ENCODE measurements at regions not wholly inside any gene's neighbourhood (a gene's known extent, or its start where the extent isn't known, plus 50 kb on each side); places are given as distances from the start of the nearest gene placed in this dataset.
A peak's percentile ranks its signal among the peaks of the same experiment; 100 is the strongest.

DNA sequence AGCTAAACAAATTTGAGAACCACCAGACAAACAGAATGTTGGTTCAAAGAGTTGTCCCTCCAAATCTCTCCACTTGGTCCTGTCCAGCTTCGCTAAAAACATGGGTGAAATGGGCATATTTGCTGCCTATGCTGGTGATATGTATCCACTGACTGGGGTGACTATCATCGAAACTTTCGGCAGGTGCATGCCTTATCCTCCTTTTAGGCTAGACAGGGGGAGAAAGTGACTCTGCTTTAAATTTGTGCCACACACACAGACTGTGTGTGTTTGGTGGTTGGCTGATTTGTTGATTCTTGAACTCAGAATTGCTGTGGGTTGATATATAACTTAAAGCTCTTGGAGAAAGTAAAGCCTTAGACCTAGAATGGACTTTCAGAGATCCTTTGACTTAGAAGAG is 324.1 kb upstream of the NT5C1B start:
- Histone ChIP-seq H3K4me3 (no peak overlapping the region), H3K36me3 (no peaks in the 10 kb centered on the region), H3K27me3 (no peaks in the 10 kb centered on the region), H3K9me3 (no peaks in the 10 kb centered on the region), H3K27ac (no peak overlapping the region), H3K4me1 (no peaks in the 10 kb centered on the region)
- no peak for DNase-seq (ENCODE audit: low spot score in 2 of 2)
- TF ChIP-seq POLR2A (IDR thresholded peaks at IDR 0.05) (no peak), CTCF (IDR thresholded peaks at IDR 0.05) (no peak), EP300 (IDR thresholded peaks at IDR 0.05) (no peak)
- WGBS, 2 donors = 97 to 99% methylated on average over 3 of the region's 3 CpGs

DNA sequence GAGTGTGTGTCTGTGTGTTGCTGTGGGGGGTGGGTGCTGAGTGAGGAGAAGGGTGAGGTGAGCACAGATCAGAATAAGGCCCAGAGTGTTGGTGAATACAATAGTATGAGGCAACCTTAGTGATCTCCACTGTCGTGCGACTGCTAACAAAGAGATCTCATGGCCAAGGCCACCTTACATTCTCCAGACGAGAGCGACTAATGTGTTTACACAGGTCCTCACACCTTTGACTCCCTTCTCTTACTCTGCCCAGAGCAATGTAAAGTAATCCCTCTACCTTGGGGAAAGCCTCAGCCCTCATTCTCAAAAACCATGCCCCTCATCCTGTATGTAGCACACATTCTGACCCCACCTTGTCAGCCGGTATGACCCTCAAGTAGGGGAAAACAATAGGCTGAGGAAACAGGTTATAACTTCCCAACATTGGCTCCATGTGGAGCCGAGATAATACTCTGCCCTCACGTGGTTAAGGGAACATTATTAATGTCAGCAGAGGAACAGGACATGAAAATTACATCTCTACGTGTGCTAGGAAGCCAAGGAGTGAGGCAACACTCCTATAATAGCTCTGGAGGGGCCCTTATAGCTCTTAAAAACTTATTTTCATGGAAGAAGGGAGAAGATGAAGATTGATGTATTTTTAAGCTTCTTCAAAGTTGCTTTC is 323.0 kb upstream of the NT5C1B start:
- no peak for DNase-seq (ENCODE audit: low spot score in 2 of 2)
- Histone ChIP-seq H3K9me3 (no peaks in the 10 kb centered on the region), H3K4me1 (no peaks in the 10 kb centered on the region), H3K27ac (no peak overlapping the region), H3K27me3 (no peaks in the 10 kb centered on the region), H3K36me3 (no peaks in the 10 kb centered on the region), H3K4me3 (no peak overlapping the region)
- 67 to 70% methylated on average over 8 of the region's 8 CpGs for WGBS, 2 donors
- TF ChIP-seq EP300 (IDR thresholded peaks at IDR 0.05) (no peak), CTCF (IDR thresholded peaks at IDR 0.05) (no peak), POLR2A (IDR thresholded peaks at IDR 0.05) (no peak)

DNA sequence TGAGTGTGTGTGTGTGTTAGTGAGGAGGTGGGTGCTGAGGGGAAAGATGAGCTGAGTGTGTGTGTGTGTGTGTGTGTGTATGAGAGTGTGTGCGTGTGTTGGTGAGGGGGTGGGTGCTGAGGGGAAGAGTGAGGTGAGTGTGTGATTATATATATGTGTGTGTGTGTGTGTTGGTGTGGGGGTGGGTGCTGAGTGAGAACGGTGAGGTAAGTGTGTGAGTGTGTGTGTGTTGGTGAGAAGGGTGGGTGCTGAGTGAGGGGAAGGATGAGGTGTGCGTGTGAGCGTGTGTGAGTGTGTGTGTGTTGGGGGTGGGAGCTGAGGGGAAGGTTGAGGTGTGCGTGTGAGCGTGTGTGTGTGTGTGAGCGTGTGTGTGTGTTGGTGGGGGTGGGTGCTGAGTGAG is 322.0 kb upstream of the NT5C1B start:
- no peak for DNase-seq (ENCODE audit: low spot score in 2 of 2)
- H3K4me3 ChIP-seq = no peak overlapping the region
- H3K36me3 ChIP-seq = no peaks in the 10 kb centered on the region
- no peak overlapping the region for H3K27ac ChIP-seq
- H3K9me3 ChIP-seq = no peaks in the 10 kb centered on the region
- no peaks in the 10 kb centered on the region for H3K27me3 ChIP-seq
- 91 to 95% methylated on average over 7 of the region's 7 CpGs for WGBS, 2 donors
- no peaks in the 10 kb centered on the region for H3K4me1 ChIP-seq
- TF ChIP-seq EP300 (IDR thresholded peaks at IDR 0.05) (no peak), CTCF (IDR thresholded peaks at IDR 0.05) (no peak), POLR2A (IDR thresholded peaks at IDR 0.05) (no peak)

DNA sequence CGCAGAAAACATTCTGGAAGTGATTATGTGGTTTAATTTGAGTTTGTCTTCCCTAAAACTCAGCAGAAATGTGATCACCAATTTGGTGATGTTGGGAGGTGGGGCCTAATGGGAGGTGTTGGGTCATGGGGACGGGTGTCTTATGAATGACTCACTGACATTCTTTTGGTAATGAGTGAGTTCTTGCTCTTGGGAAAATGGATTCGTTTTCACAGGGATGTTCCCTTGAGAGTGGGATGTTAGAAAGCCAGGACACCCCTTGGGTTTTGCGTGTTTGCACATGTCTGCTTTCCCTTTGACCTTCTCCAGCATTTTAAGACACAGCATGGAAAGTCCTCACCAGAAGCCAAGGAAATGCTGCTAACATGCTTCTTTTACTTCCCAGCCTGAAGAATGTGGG is 321.5 kb upstream of the NT5C1B start:
- Histone ChIP-seq H3K4me3 (no peak overlapping the region), H3K4me1 (no peaks in the 10 kb centered on the region), H3K9me3 (no peaks in the 10 kb centered on the region), H3K36me3 (no peaks in the 10 kb centered on the region), H3K27me3 (no peaks in the 10 kb centered on the region), H3K27ac (no peak overlapping the region)
- peak in 1 of 2 donors; percentile 63 for TF ChIP-seq EP300 (IDR thresholded peaks at IDR 0.05)
- no peak for TF ChIP-seq CTCF (IDR thresholded peaks at IDR 0.05)
- no peak for TF ChIP-seq POLR2A (IDR thresholded peaks at IDR 0.05)
- WGBS, 2 donors = 54 to 58% methylated on average over 4 of the region's 4 CpGs
- DNase-seq (ENCODE audit: low spot score in 2 of 2) = peak in 1 of 2 donors; percentile 14

- 81 to 83% methylated on average over 3 of the region's 3 CpGs for WGBS, 2 donors
- Histone ChIP-seq H3K4me3 (no peak overlapping the region), H3K27ac (no peak overlapping the region), H3K9me3 (no peaks in the 10 kb centered on the region), H3K4me1 (no peaks in the 10 kb centered on the region), H3K27me3 (no peaks in the 10 kb centered on the region), H3K36me3 (no peaks in the 10 kb centered on the region)
- no peak for DNase-seq (ENCODE audit: low spot score in 2 of 2)
- no peak for TF ChIP-seq CTCF (IDR thresholded peaks at IDR 0.05)
- no peak for TF ChIP-seq EP300 (IDR thresholded peaks at IDR 0.05)
- no peak for TF ChIP-seq POLR2A (IDR thresholded peaks at IDR 0.05)
Measured at GRCh38 chr2:18907937-18908336, 318.6 kb upstream of the NT5C1B start.
